ENCODE measurements at regions not wholly inside any gene's neighbourhood (a gene's known extent, or its start where the extent isn't known, plus 50 kb on each side); places are given as distances from the start of the nearest gene placed in this dataset.

DNA sequence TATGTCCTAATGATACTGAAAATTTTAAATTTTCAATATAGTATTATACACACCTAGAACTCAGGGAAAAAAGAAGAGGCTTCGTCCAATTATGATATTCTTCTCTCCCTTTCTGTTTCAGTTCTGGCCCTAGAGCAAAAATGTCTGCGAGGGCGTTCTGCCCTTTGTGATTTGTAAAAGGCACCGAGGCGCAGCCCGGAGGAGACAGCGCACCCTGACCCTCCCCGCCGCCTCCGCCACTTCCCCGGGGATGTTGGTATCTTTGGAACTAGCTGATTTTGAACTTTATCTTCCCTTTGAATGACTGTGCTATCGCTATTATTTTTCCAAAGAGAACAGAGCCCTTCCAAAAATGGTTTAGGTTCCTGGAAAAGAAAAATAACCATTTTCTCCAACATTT, 173.2 kb upstream of the FAM9B start:
- H2AK5ac ChIP-seq (ENCODE audit: low read depth, low read length), result no peak overlapping the region
- no CpG with 5 or more reads among the region's 12 CpGs for WGBS, 2 experiments (ENCODE audit: extremely low coverage in 2 of 2, insufficient read length in 1 of 2)
- no peaks in the 10 kb centered on the region for H3K4me1 ChIP-seq (ENCODE audit: control insufficient read depth, insufficient read depth, low read length)
- H2BK20ac ChIP-seq (ENCODE audit: low read depth, low read length), result no peak overlapping the region
- in situ Hi-C loops (cut with MboI; ENCODE audit: low sequenced_read_pairs), result no loop called here
- H4K8ac ChIP-seq (ENCODE audit: low read depth in 2 of 2, low read length in 2 of 2), result no peak overlapping the region
- intact Hi-C loops (cut with micrococcal nuclease), result no loop called here
- H3K18ac ChIP-seq (ENCODE audit: low read depth, low read length), result peak overlapping the region; percentile 38; the same call in 1 of the 2 replicates
- H3K27ac ChIP-seq (ENCODE audit: insufficient read depth, low read length), result peak overlapping the region; percentile 51; the same call in 1 of the 2 replicates
- peak overlapping the region; percentile 34 for H2AFZ ChIP-seq (replicated peaks; ENCODE audit: low read length, poor library complexity)
- no peak overlapping the region for H3K14ac ChIP-seq (replicated peaks; ENCODE audit: low read depth, low read length)
- H3K9me3 ChIP-seq (ENCODE audit: control insufficient read depth, insufficient read depth, low read length), result no peaks in the 10 kb centered on the region
- H4K5ac ChIP-seq (ENCODE audit: low read depth, low read length), result 0 out of 2 replicates have a peak overlapping the region, but pooled peaks have one; percentile 23
- H4K91ac ChIP-seq (ENCODE audit: insufficient read depth, low read depth, low read length), result no peak overlapping the region
- H4K20me1 ChIP-seq (ENCODE audit: insufficient read depth, low read length), result no peaks in the 10 kb centered on the region
- H3K23ac ChIP-seq (ENCODE audit: low read depth, low read length), result no peak overlapping the region
- no peak overlapping the region for H2AK9ac ChIP-seq (replicated peaks; ENCODE audit: low read depth, low read length, poor library complexity)
- no peaks in the 10 kb centered on the region; the same call in 1 of the 2 replicates for H3K27me3 ChIP-seq (ENCODE audit: control insufficient read depth, insufficient read depth, low read length)
- H3K79me1 ChIP-seq (ENCODE audit: low read depth in 1 of 2, low read length in 2 of 2), result no peaks in the 10 kb centered on the region
- no peaks in the 10 kb centered on the region for H3K36me3 ChIP-seq (ENCODE audit: control insufficient read depth, insufficient read depth, low read length)
- BruUV-seq (replicated peaks), result no TSS peak
- H3K9ac ChIP-seq (ENCODE audit: low read depth, low read length), result peak overlapping the region; percentile 69; the same call in 1 of the 2 replicates
- no peak overlapping the region; the same call in 2 of the 3 replicates for H2BK15ac ChIP-seq (ENCODE audit: low read depth, low read length)
- no peak overlapping the region for H2BK120ac ChIP-seq (ENCODE audit: low read depth, low read length)
- dilution Hi-C loops (cut with HindIII; ENCODE audit: low sequenced_read_pairs, unreplicated experiment), result no loop called here
- TF ChIP-seq MXI1 (IDR thresholded peaks at IDR 0.05; ENCODE audit: borderline replicate concordance, low read depth, low read length) (no peak), RFX5 (IDR thresholded peaks at IDR 0.05; ENCODE audit: low read depth, low read length) (no peak), MAZ (IDR thresholded peaks at IDR 0.05; ENCODE audit: borderline replicate concordance, low read depth, low read length) (no peak), BHLHE40 (IDR thresholded peaks at IDR 0.05; ENCODE audit: low read depth, low read length) (no peak), FOS (IDR thresholded peaks at IDR 0.05; ENCODE audit: low read depth, low read length) (no peak), CEBPB (IDR thresholded peaks at IDR 0.05; ENCODE audit: low read depth, low read length) (no peak), RAD21 (IDR thresholded peaks at IDR 0.05; ENCODE audit: low read length) (no peak), MAFK (IDR thresholded peaks at IDR 0.05; ENCODE audit: low read depth, low read length) (no peak), SMC3 (IDR thresholded peaks at IDR 0.05; ENCODE audit: low read depth, low read length) (no peak), NFE2L2 (IDR thresholded peaks at IDR 0.05; ENCODE audit: low read depth, low read length) (no peak), POLR2A (IDR thresholded peaks at IDR 0.05; ENCODE audit: low read depth, low read length) (no peak), CHD1 (IDR thresholded peaks at IDR 0.05; ENCODE audit: low read depth, low read length) (no peak), RCOR1 (IDR thresholded peaks at IDR 0.05; ENCODE audit: insufficient replicate concordance, low read length) (no peak)
- TF ChIP-seq, protein P1, sequence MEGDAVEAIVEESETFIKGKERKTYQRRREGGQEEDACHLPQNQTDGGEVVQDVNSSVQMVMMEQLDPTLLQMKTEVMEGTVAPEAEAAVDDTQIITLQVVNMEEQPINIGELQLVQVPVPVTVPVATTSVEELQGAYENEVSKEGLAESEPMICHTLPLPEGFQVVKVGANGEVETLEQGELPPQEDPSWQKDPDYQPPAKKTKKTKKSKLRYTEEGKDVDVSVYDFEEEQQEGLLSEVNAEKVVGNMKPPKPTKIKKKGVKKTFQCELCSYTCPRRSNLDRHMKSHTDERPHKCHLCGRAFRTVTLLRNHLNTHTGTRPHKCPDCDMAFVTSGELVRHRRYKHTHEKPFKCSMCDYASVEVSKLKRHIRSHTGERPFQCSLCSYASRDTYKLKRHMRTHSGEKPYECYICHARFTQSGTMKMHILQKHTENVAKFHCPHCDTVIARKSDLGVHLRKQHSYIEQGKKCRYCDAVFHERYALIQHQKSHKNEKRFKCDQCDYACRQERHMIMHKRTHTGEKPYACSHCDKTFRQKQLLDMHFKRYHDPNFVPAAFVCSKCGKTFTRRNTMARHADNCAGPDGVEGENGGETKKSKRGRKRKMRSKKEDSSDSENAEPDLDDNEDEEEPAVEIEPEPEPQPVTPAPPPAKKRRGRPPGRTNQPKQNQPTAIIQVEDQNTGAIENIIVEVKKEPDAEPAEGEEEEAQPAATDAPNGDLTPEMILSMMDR (conservative IDR thresholded peaks at IDR 0.05; ENCODE audit: low read depth, low read length), result no peak
- TF ChIP-seq, protein P2, sequence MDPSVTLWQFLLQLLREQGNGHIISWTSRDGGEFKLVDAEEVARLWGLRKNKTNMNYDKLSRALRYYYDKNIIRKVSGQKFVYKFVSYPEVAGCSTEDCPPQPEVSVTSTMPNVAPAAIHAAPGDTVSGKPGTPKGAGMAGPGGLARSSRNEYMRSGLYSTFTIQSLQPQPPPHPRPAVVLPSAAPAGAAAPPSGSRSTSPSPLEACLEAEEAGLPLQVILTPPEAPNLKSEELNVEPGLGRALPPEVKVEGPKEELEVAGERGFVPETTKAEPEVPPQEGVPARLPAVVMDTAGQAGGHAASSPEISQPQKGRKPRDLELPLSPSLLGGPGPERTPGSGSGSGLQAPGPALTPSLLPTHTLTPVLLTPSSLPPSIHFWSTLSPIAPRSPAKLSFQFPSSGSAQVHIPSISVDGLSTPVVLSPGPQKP (IDR thresholded peaks at IDR 0.05; ENCODE audit: borderline replicate concordance, low read depth, low read length), result no peak
- TF ChIP-seq, protein P3, sequence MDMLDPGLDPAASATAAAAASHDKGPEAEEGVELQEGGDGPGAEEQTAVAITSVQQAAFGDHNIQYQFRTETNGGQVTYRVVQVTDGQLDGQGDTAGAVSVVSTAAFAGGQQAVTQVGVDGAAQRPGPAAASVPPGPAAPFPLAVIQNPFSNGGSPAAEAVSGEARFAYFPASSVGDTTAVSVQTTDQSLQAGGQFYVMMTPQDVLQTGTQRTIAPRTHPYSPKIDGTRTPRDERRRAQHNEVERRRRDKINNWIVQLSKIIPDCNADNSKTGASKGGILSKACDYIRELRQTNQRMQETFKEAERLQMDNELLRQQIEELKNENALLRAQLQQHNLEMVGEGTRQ (IDR thresholded peaks at IDR 0.05; ENCODE audit: low read depth, low read length), result no peak
- ChIA-PET POLR2A (ENCODE audit: unreplicated experiment) (no interaction called here), CTCF (no interaction called here)
- peak overlapping the region; percentile 78 for H3K4me2 ChIP-seq (ENCODE audit: low read depth, low read length)
- H2BK5ac ChIP-seq (ENCODE audit: low read depth, low read length, poor library complexity, severe bottlenecking), result no peak overlapping the region
- DNase-seq, result peak; percentile 17
- peak; percentile 46 for ATAC-seq (ENCODE audit: low read depth)
- no peak overlapping the region for H3K4ac ChIP-seq (ENCODE audit: low read depth, low read length)
- no peaks in the 10 kb centered on the region for H3K9me1 ChIP-seq (ENCODE audit: insufficient read depth, low read length)
- no peak overlapping the region for H3K56ac ChIP-seq (ENCODE audit: extremely low read depth, insufficient read depth, low read length)
- H3K4me3 ChIP-seq (ENCODE audit: insufficient read depth, low read depth, low read length), result peak overlapping the region; percentile 22; the same call in 1 of the 2 replicates

Data from IMR-90 (cell line).